ENCODE measurements at regions not wholly inside any gene's neighbourhood (a gene's known extent, or its start where the extent isn't known, plus 50 kb on each side); places are given as distances from the start of the nearest gene placed in this dataset.

GRCh38 chr14:35221462-35221861 is 70.7 kb upstream of the PSMA6 start:
- in situ Hi-C loops (cut with HindIII; ENCODE audit: low sequenced_read_pairs), result no loop called here

GRCh38 chr14:35222324-35222723 is 69.9 kb upstream of the PSMA6 start:
- in situ Hi-C loops (cut with HindIII; ENCODE audit: low sequenced_read_pairs), result no loop called here

- in situ Hi-C loops (cut with HindIII; ENCODE audit: low sequenced_read_pairs), result no loop called here
Measured at GRCh38 chr14:35222872-35223466, 69.2 kb upstream of the PSMA6 start.

GRCh38 chr14:35223927-35224326 is 68.3 kb upstream of the PSMA6 start:
- in situ Hi-C loops (cut with HindIII; ENCODE audit: low sequenced_read_pairs), result no loop called here

GRCh38 chr14:35224615-35225014 is 67.6 kb upstream of the PSMA6 start:
- in situ Hi-C loops (cut with HindIII; ENCODE audit: low sequenced_read_pairs), result no loop called here

- in situ Hi-C loops (cut with HindIII; ENCODE audit: low sequenced_read_pairs), result no loop called here
Measured at GRCh38 chr14:35229084-35229791, 62.9 kb upstream of the PSMA6 start.

- in situ Hi-C loops (cut with HindIII; ENCODE audit: low sequenced_read_pairs), result no loop called here
Measured at GRCh38 chr14:35229792-35230089, 62.4 kb upstream of the PSMA6 start.

- in situ Hi-C loops (cut with HindIII; ENCODE audit: low sequenced_read_pairs), result no loop called here
Measured at GRCh38 chr14:35231207-35231760, 60.9 kb upstream of the PSMA6 start.

GRCh38 chr14:35234012-35234805 is 58.0 kb upstream of the PSMA6 start:
- in situ Hi-C loops (cut with HindIII; ENCODE audit: low sequenced_read_pairs), result no loop called here

GRCh38 chr14:35235840-35236239 is 56.3 kb upstream of the PSMA6 start:
- in situ Hi-C loops (cut with HindIII; ENCODE audit: low sequenced_read_pairs), result no loop called here

- in situ Hi-C loops (cut with HindIII; ENCODE audit: low sequenced_read_pairs), result no loop called here
Measured at GRCh38 chr14:35236806-35237205, 55.4 kb upstream of the PSMA6 start.

- in situ Hi-C loops (cut with HindIII; ENCODE audit: low sequenced_read_pairs), result no loop called here
Measured at GRCh38 chr14:35240231-35240630, 52.0 kb upstream of the PSMA6 start.
